HepG2 (cell line): ENCODE measurements at regions not wholly inside any gene's neighbourhood (a gene's known extent, or its start where the extent isn't known, plus 50 kb on each side); places are given as distances from the start of the nearest gene placed in this dataset.

Experiments used
- ATAC-seq: fragments of 200-7000 bp; cut with Tn5 transposase; 3 replicates; pipeline ENCODE4 v1.9.1; 2020; ENCODE audit warnings: mild to moderate bottlenecking, moderate library complexity
- BruUV-seq: library from RNA; stranded (reverse); fragments of 400-500 nt; replicated peaks from 2 replicates; lab custom pipeline; 2021; lab: Mats Ljungman, UMichigan
- CTCF ChIA-PET: fragments of 300-600 bp; formaldehyde crosslinking; extraction: SDS; loops from one replicate; lab custom pipeline; 2021; ENCODE audit warnings: low total read pairs, inconsistent platforms, low intra/inter-chr PET ratio; lab: Yijun Ruan, JAX
- POLR2A ChIA-PET: fragments of 350-600 bp; sonication (Branson Sonifier 250); formaldehyde crosslinking; loops from one replicate; lab custom pipeline; 2020; ENCODE audit warnings: antibody characterized with exemption, inconsistent platforms; lab: Yijun Ruan, JAX
- DNase-seq: peaks from one replicate; pipeline ENCODE4 v3.0.0-alpha.2; 2015; ENCODE audit warnings: low spot score
- FAIRE-seq: peaks from 3 replicates; lab custom pipeline; 2011; peaks lifted over from hg19 to GRCh38; lab: Jason Lieb, UNC
- H2AFZ ChIP-seq: one replicate; pipeline ENCODE4 v1.6.1; 2011; ENCODE audit warnings: low read length, inconsistent platforms
- H3K27ac ChIP-seq: fragments of 300-600 bp; 3 replicates; pipeline ENCODE4 v1.8.0; 2011; ENCODE audit warnings: mixed run types, mild to moderate bottlenecking, mixed read lengths, low read length, inconsistent platforms; ENCODE audit not compliant: insufficient read depth; ENCODE audit errors: extremely low read length
- H3K27me3 ChIP-seq, 2 experiments: fragments of 200-600 bp in 1 of 2; 2 replicates in 1 of 2; 3 replicates in 1 of 2; pipeline versions ENCODE4 v1.6.0 to v1.8.0; 2011; ENCODE audit warnings: low read length in 2 of 2, mild to moderate bottlenecking in 2 of 2, moderate library complexity in 2 of 2, inconsistent platforms in 1 of 2; ENCODE audit not compliant: insufficient read depth in 2 of 2, control insufficient read depth in 1 of 2
- H3K36me3 ChIP-seq, 2 experiments: fragments of 200-600 bp in 1 of 2; replicated peaks in 1 of 2; 2 replicates in 1 of 2; 3 replicates in 1 of 2; pipeline versions ENCODE4 v1.5.1 to v1.8.0; 2011; ENCODE audit warnings: low read length in 2 of 2, inconsistent platforms in 1 of 2; ENCODE audit not compliant: insufficient read depth in 2 of 2, control insufficient read depth in 1 of 2
- H3K4me1 ChIP-seq: 2 replicates; pipeline ENCODE4 v1.5.1; 2012; ENCODE audit warnings: low read length, inconsistent platforms; ENCODE audit not compliant: insufficient read depth
- H3K4me2 ChIP-seq: 2 replicates; pipeline ENCODE4 v1.6.0; 2011; ENCODE audit warnings: low read depth, low read length, inconsistent platforms
- H3K4me3 ChIP-seq, 3 experiments: fragments of 200-600 bp in 1 of 3; sonication (generic), shearing (Covaris generic) in 1 of 3; replicated peaks in 1 of 3; 2 replicates each; pipeline ENCODE4 v1.5.1; 2011 to 2016; ENCODE audit warnings: low read length in 3 of 3, inconsistent platforms in 2 of 3, low read depth in 2 of 3, mild to moderate bottlenecking in 2 of 3, control low read depth in 1 of 3, mixed read lengths in 1 of 3; ENCODE audit not compliant: insufficient read depth in 1 of 3
- H3K79me2 ChIP-seq: one replicate; pipeline ENCODE4 v1.6.1; 2011; ENCODE audit warnings: low read length, inconsistent platforms; ENCODE audit not compliant: insufficient read depth
- H3K9ac ChIP-seq: 2 replicates; pipeline ENCODE4 v1.6.0; 2011; ENCODE audit warnings: mild to moderate bottlenecking, low read depth, low read length, inconsistent platforms; ENCODE audit not compliant: insufficient read depth
- H3K9me3 ChIP-seq: 2 replicates; pipeline ENCODE4 v1.5.1; 2012; ENCODE audit warnings: mild to moderate bottlenecking, low read length
- H4K20me1 ChIP-seq: 2 replicates; pipeline ENCODE4 v1.6.0; 2011; ENCODE audit warnings: inconsistent platforms, mild to moderate bottlenecking, low read length, moderate library complexity; ENCODE audit not compliant: insufficient read depth
- ATF4 ChIP-seq, 2 experiments: fragments of 450-650 bp in 1 of 2; sonication (generic) in 1 of 2; formaldehyde crosslinking; IDR thresholded peaks; 2 replicates each; pipeline versions ENCODE4 v1.5.0 to v1.8.0; 2020 to 2022; ENCODE audit warnings: mild to moderate bottlenecking in 1 of 2, missing genetic modification reagents in 1 of 2
- CBX5 ChIP-seq: sonication (generic); formaldehyde crosslinking; IDR thresholded peaks from 2 replicates; pipeline ENCODE4 v1.4.0; 2020; ENCODE audit warnings: missing genetic modification reagents, borderline replicate concordance
- CC2D1A ChIP-seq: sonication (generic); formaldehyde crosslinking; IDR thresholded peaks from 2 replicates; pipeline ENCODE4 v1.8.1; 2023; ENCODE audit warnings: mild to moderate bottlenecking, missing genetic modification reagents
- E2F5 ChIP-seq: sonication (generic); formaldehyde crosslinking; conservative IDR thresholded peaks from 2 replicates; pipeline ENCODE4 v1.4.0; 2020; ENCODE audit warnings: missing genetic modification reagents
- EZH2 ChIP-seq: conservative IDR thresholded peaks from 2 replicates; pipeline ENCODE4 v1.6.1; 2012; ENCODE audit warnings: mild to moderate bottlenecking, low read depth, low read length, moderate library complexity
- HNF1A ChIP-seq, 2 experiments: sonication (generic) in 1 of 2; formaldehyde crosslinking in 1 of 2; IDR thresholded peaks; 2 replicates each; pipeline versions ENCODE4 v1.4.0 to v1.6.1; 2016 to 2020; ENCODE audit warnings: borderline replicate concordance in 1 of 2, low read depth in 1 of 2, mild to moderate bottlenecking in 1 of 2, missing genetic modification reagents in 1 of 2
- KLF9 ChIP-seq: IDR thresholded peaks from 2 replicates; pipeline ENCODE4 v1.6.1; 2016; ENCODE audit warnings: low read depth
- NR2F2 ChIP-seq: IDR thresholded peaks from 2 replicates; pipeline ENCODE4 v1.6.1; 2012; ENCODE audit warnings: low read depth, inconsistent platforms, borderline replicate concordance
- PCBP2 ChIP-seq: fragments of 200-400 bp; formaldehyde crosslinking; optimal IDR thresholded peaks from 2 replicates; pipeline ENCODE3; 2018; ENCODE audit warnings: low read length, low read depth; ENCODE audit not compliant: poor library complexity, severe bottlenecking
- USF2 ChIP-seq, 2 experiments: sonication (generic) in 1 of 2; formaldehyde crosslinking in 1 of 2; IDR thresholded peaks; 2 replicates each; pipeline versions ENCODE4 v1.5.1 to v1.6.1; 2011 to 2020; ENCODE audit warnings: borderline replicate concordance in 1 of 2, low read depth in 1 of 2, low read length in 1 of 2, mild to moderate bottlenecking in 1 of 2, missing genetic modification reagents in 1 of 2, moderate library complexity in 1 of 2
- ZBTB1 ChIP-seq: sonication (generic); formaldehyde crosslinking; IDR thresholded peaks from 2 replicates; pipeline ENCODE4 v1.4.0; 2020; ENCODE audit warnings: missing genetic modification reagents, borderline replicate concordance
- ZBTB14 ChIP-seq: sonication (generic); formaldehyde crosslinking; IDR thresholded peaks from 2 replicates; pipeline ENCODE4 v1.4.0; 2020; ENCODE audit warnings: missing genetic modification reagents
- ZFY ChIP-seq: sonication (generic); formaldehyde crosslinking; IDR thresholded peaks from 2 replicates; pipeline ENCODE4 v1.4.0; 2020; ENCODE audit warnings: missing genetic modification reagents
- ZNF136 ChIP-seq: sonication (generic); formaldehyde crosslinking; IDR thresholded peaks from 2 replicates; pipeline ENCODE4 v1.8.1; 2022; ENCODE audit warnings: low read depth, mild to moderate bottlenecking, moderate library complexity, missing genetic modification reagents
- ZNF773 ChIP-seq: sonication (generic); formaldehyde crosslinking; IDR thresholded peaks from 2 replicates; pipeline ENCODE4 v1.4.0; 2020; ENCODE audit warnings: missing genetic modification reagents, borderline replicate concordance
- WGBS: methylation state at CpG from one replicate; pipeline ENCODE4 v1.1.6; 2017; ENCODE audit warnings: low lambda C conversion rate; 5-methylcytosine and 5-hydroxymethylcytosine counted together
- in situ Hi-C: cut with HindIII; loops from 2 replicates; pipeline ENCODE4 v1.10.0; 2017; ENCODE audit warnings: low pct_unique_long_range_greater_than_20kb; ENCODE audit not compliant: extremely low pct_ligation_motif_present
- intact Hi-C: fragments of 100-400 bp; cut with micrococcal nuclease; formaldehyde crosslinking; loops from one replicate; pipeline ENCODE4 v1.10.0; 2022; ENCODE audit not compliant: unreplicated experiment

GRCh38 chr1:172895761-172896160 lies 155.0 kb downstream of the TNFSF18 start:
- Histone ChIP-seq H3K9ac (no peak overlapping the region), H3K27me3 (no peaks in the 10 kb centered on the region), H3K4me1 (no peaks in the 10 kb centered on the region), H2AFZ (no peak overlapping the region), H3K79me2 (no peaks in the 10 kb centered on the region), H3K4me2 (no peak overlapping the region), H3K4me3 (no peak overlapping the region), H4K20me1 (no peaks in the 10 kb centered on the region; the same call in 1 of the 2 replicates), H3K27ac (no peak overlapping the region), H3K36me3 (no peaks in the 10 kb centered on the region), H3K9me3 (no peaks in the 10 kb centered on the region)
- FAIRE-seq (no peak), DNase-seq (no peak), ATAC-seq (no peak)
- in situ Hi-C loops (no loop called here), intact Hi-C loops (no loop called here)
- no TSS peak for BruUV-seq
- CTCF ChIA-PET = no interaction called here
- 76% methylated on average over 1 of the region's 1 CpG for WGBS
- POLR2A ChIA-PET = no interaction called here
- TF ChIP-seq NR2F2 (no peak), E2F5 (CRISPR knock-in tag) (no peak), KLF9 (CRISPR knock-in tag) (no peak), ZFY (CRISPR knock-in tag) (no peak), CC2D1A (CRISPR knock-in tag) (no peak), ZNF773 (CRISPR knock-in tag) (no peak), HNF1A (IDR thresholded peaks at IDR 0.05; ENCODE audit: low read depth) (no peak), HNF1A (CRISPR knock-in tag; IDR thresholded peaks at IDR 0.05; ENCODE audit: borderline replicate concordance) (no peak), USF2 (IDR thresholded peaks at IDR 0.05; ENCODE audit: low read depth, low read length) (no peak), USF2 (CRISPR knock-in tag; IDR thresholded peaks at IDR 0.05; ENCODE audit: borderline replicate concordance) (no peak), ATF4 (CRISPR knock-in tag; IDR thresholded peaks at IDR 0.05) (no peak), EZH2 (no peak), CBX5 (CRISPR knock-in tag) (no peak), ZNF136 (CRISPR knock-in tag) (no peak), ZBTB14 (no peak), ZBTB1 (CRISPR knock-in tag) (no peak), PCBP2 (no peak)
